Ecto neural progenitor cell (in vitro differentiated cells): ENCODE measurements at regions not wholly inside any gene's neighbourhood (a gene's known extent, or its start where the extent isn't known, plus 50 kb on each side); places are given as distances from the start of the nearest gene placed in this dataset.

Experiments
- DNase-seq: peaks from one replicate; pipeline ENCODE4 v3.0.0-alpha.2; 2018; ENCODE audit warnings: low spot score

GRCh38 chr1:221810406-221810805 lies 68.5 kb upstream of the DUSP10 start:
- DNase-seq: no peak

GRCh38 chr1:221809091-221810029 lies 67.5 kb upstream of the DUSP10 start:
- DNase-seq: no peak

GRCh38 chr1:221806984-221807383 lies 65.1 kb upstream of the DUSP10 start:
- DNase-seq: no peak

GRCh38 chr1:221806236-221806635 lies 64.3 kb upstream of the DUSP10 start:
- no peak for DNase-seq

GRCh38 chr1:221805121-221805520 lies 63.2 kb upstream of the DUSP10 start:
- no peak for DNase-seq

- no peak for DNase-seq
Measured at GRCh38 chr1:221804303-221804702, 62.4 kb upstream of the DUSP10 start.

- no peak for DNase-seq
Measured at GRCh38 chr1:221801773-221802516, 60.1 kb upstream of the DUSP10 start.

GRCh38 chr1:221801251-221801661 lies 59.4 kb upstream of the DUSP10 start:
- no peak for DNase-seq

GRCh38 chr1:221800831-221801230 lies 58.9 kb upstream of the DUSP10 start:
- DNase-seq: no peak

- DNase-seq: no peak
Measured at GRCh38 chr1:221797506-221797905, 55.6 kb upstream of the DUSP10 start.

GRCh38 chr1:221796700-221797099 lies 54.8 kb upstream of the DUSP10 start:
- DNase-seq: no peak

- no peak for DNase-seq
Measured at GRCh38 chr1:221795380-221795779, 53.5 kb upstream of the DUSP10 start.

- DNase-seq: no peak
Measured at GRCh38 chr1:221794935-221795334, 53.0 kb upstream of the DUSP10 start.

- DNase-seq: no peak
Measured at GRCh38 chr1:221794079-221794670, 52.3 kb upstream of the DUSP10 start.

- DNase-seq: no peak
Measured at GRCh38 chr1:221793439-221794078, 51.7 kb upstream of the DUSP10 start.

GRCh38 chr1:221791846-221792245 lies 50.0 kb upstream of the DUSP10 start:
- no peak for DNase-seq
